HG03558 (cell line): ENCODE measurements at regions not wholly inside any gene's neighbourhood (a gene's known extent, or its start where the extent isn't known, plus 50 kb on each side); places are given as distances from the start of the nearest gene placed in this dataset.
"Not testable (repeated sequence)": the region's sequence is repeated elsewhere in the genome, so short reads cannot be mapped to it uniquely, and the experiment has no call there.

Experiments
- ATAC-seq: cut with Tn5 transposase; IDR thresholded peaks from one replicate; pipeline ENCODE4 v1.9.1; 2021; ENCODE audit warnings: moderate number of reproducible peaks; ENCODE audit not compliant: unreplicated experiment; ENCODE audit errors: extremely low read depth

DNA sequence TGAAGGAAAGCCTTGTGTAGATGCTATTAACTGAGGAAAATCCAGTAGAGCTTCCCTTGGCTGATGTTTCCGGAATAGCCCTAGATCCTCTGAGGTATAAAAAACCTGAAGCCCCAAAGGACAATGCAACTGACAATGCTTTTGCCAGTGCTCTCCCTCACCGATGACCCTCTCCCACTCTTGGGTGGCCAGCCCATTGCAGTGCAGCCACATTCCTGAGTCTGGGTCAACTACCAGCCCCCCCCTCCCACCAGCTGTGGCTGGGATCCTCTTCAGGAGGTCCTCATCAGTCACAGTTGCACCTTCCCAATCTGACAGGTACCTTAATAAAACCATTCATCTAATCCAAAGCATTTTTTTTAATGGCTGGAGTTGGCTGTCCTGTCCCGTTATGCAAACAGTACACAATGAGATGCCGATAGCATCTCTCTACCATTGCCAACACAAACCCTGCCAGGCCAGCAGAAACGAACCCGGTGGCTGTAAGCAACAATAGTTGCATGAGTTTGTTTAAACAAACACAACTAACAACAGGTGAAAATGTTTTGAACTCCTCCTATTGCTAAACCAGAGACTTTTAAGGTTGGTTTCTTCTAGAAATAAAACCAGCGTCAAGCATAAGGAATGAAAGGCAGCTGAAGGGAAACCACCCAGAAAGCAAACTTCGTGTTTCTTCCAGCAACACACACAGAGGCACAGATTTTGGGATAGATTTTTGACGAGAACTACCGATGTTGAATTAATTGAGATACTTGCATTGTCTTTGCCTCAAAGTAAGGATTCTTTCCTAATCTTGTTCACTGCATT is 128.3 kb upstream of the ARHGEF3 start:
- no peak for ATAC-seq

DNA sequence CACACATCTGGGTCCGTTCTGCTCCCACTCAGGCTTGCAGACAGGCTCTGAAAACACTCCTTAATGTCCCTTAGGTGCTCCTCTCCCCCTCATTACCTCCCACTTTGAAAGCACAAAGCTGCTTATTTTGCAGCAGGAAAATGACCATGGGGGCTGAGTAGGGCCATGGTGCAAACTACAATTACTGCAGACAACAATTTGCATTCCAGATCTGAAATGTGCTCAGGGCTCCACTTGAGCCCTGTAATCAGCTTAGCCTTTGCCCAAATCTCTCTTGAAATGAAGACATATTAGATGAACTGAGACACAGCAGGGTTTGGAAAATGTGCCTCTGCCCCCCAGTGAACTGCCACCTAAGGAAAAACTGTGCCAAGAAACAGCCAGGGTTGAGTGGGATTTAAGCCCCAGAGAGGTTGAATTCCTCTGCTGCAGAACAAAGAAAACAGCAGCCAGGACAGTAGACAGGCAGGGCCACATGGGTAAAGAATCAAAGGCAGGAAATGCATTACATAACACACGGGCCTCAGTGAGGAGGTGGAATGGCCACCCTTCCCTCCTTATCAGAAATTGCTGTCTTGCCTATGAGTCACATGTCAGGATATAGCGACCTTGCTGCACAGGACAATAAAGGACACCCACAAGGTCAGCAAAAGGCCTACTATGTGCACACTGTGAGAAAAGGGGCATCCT is 126.8 kb upstream of the ARHGEF3 start:
- ATAC-seq, result no peak

DNA sequence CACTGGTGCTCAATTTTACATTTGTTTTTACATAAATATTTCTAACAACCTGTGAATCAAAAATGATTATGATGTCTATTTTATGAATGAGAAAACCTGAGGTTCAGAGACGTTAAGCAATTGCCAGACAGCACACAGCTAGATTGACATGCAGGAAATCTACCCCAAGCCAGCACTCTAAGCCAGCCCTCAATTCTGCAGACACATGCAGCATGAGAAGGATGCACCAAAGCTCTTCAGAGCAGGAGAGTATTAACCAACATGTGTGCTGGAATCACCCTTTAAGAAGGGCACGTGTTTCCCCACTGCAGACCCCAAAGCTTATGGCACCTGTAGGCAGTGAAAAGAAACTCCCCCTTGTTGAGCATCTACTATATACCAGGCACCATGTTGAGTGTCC is 126.1 kb upstream of the ARHGEF3 start:
- no peak for ATAC-seq

GRCh38 chr3:56926947-56927282 is 125.2 kb upstream of the ARHGEF3 start:
- ATAC-seq, result no peak

- no peak for ATAC-seq
These were observed 124.6 kb upstream of the ARHGEF3 start for GRCh38 chr3:56926243-56926946.

DNA sequence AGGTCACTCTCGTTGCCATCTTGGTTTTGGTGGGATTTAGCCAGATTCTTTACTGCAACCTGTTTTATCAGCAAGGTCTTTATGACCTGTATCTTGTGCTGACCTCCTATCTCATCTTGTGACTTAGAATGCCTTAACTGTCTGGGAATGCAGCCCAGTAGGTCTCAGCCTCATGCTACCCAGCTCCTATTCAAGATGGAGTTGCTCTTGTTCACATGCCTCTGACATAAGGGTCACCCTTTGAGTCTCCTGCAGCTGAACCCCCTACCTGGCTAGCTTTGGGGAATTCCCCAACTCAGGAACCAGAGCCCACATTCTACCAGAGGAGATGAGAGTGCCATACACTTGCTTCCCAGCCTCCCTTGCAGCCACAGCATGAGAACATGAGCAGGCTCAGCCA is 123.0 kb upstream of the ARHGEF3 start:
- ATAC-seq, result not testable (repeated sequence)

- ATAC-seq, result no peak
These were observed 121.9 kb upstream of the ARHGEF3 start for GRCh38 chr3:56923526-56924224.

DNA sequence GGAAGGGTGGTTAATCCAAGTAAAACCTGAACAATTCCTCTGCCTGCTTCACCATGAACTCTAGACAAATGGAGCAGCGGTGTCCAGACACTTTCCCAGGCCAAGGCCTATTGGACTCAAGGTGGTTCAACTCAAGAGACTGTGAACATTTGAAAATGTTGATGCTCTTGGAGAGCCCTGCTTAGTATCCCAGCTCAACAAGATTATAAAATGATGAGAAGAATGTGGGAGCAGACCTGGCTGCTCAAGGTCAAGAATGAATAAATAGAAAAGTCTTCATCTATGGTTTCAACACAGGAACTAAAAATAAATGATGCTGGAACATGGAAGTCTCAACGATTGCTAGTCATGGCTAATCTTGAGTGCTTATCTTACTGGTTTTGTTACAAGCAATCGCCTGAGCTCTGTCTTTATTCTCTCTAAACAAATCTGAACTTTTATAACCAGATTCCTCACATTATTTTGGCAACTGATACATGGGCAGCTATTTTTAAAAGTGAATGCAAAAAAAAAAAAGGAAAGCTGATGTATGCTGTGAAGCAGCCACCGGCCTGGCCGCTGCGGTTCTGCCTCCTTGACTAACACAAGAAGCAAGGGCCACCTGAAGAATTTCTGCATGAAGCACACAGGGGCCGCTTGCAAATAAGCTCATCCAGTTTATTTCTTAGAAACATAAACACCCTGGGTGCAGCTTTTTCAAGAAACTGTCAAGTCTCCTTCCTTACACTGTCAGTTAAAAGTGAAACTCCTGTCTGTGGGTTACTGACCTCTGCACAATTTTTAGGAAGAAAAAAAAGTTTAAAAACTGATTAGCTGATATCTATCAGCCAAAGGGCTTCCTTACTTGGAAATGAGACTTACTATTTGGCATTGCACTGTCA is 120.1 kb upstream of the ARHGEF3 start:
- no peak for ATAC-seq

DNA sequence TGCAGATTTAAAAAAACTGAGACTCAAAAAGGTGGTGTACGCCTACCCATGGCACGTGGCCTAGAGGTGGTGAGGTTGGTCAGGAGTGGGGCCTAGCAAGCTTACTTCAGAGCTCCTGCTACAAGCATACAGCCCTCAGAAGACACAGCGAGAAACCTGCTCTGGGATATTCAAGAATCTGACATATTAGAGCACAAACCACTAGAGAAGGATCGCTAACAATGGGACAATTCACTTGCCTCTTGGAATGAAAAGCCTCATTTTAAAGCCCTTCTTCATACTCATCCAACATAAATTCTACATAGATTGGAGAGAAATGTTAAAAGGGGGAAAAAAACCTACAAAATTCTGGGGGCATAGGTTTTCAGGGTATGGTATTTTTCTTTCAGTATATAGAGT is 118.0 kb upstream of the ARHGEF3 start:
- no peak for ATAC-seq

DNA sequence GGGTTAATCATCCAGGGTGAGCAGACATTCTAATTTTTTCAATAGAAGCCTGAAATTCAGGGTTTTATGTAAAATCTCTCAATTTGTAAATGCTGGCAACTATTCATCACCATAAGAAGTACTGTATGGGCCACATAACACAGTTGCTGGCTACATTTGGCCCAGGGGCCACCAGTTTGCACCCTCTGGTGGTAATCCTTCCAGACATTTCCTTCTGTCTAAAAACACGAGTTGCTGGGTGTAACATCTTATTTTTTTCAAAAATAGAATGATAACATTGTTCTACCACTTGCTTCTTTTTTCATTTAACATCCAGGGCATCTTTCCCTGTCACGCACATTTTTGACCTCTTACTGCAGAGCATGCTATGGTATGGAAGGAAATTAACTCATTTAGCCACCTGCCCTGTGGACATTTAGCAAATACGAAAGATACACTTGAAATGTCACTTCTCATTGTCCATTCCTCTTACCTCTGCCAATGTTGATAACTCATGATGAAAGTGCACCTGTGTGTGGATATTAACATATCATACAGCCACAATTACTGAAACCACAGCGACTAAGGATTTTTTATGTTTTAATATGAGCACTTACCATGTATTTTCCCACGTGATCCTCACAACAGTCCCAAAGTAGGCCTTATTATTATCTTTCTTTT is 117.5 kb upstream of the ARHGEF3 start:
- no peak for ATAC-seq

DNA sequence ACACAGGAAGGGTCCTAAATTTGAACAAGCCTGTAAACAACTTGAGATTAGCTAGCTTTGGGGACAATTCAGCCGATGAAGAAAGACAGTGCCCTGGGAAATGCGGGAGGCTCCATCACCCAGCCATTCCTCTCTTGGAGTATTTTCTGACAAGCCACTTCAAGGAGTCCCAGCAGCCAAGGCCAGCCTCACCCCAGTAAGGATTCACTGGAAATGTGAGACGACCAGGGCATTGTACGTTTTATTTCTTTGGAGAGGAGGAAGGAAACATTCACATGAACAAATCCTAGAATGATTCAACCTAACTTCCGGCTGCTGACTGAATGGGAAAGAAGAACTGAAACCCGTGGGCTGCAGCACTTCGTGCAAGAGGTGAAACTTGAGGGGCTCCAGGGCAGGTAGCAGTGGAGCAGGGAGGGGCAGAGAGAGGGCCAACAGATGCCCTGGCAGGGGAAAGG is 116.4 kb upstream of the ARHGEF3 start:
- peak; percentile 25 for ATAC-seq

DNA sequence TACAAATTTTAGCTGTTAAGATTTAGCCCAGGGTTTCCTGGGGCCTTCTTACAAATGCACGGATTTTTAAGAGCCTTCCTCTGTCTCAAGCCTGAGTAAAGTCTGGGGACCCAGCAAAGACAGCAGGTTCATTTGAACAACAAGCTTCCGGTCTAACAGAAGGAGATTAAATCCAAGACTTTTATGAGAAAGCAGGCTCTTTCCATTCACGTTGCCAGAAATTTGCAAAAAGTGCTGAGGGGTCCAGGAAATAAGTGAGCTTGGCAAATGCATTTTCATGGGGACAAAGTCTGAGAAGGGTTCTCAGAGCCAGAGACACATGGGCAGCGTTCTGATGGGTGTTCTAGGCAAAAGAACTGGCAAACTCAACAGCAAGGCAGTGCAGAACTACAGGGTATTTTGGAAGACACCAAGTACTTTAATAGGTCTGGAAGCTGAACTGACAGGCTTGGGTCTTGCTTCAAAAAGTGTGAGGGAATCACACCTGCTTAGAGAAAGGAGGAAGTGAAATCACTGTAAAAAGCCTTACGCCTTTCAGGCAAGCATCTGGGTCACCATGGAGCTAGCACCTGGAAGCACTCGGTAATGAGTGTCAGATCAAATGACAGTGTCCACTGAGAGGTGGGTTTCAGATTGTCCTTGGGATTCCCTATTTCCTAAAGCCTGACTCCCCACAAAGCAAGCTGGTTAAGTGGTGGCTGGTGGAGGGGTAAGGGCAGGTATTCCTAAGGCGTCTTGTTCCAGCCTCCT is 115.8 kb upstream of the ARHGEF3 start:
- ATAC-seq, result peak; percentile 55

GRCh38 chr3:56916716-56917360 is 115.1 kb upstream of the ARHGEF3 start:
- no peak for ATAC-seq

- ATAC-seq, result no peak
These were observed 114.3 kb upstream of the ARHGEF3 start for GRCh38 chr3:56915966-56916586.

DNA sequence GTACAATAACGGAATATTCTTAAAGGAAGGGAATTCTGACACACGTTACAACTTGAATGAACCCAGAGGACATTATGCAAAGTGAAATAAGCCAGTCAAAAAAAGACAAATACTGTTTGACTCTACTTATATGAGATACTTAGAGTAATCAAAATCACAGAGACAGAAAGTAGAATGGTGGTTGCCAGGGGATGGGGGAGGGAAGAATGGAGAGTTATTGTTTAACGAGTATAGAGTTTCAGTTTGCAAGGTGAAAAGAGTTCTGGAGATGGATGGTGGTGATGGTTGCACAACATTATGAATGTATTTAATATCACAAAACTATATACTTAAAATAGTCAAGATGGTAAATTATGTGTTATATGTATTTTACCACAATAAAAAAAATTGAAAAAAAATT is 112.9 kb upstream of the ARHGEF3 start:
- no peak for ATAC-seq

GRCh38 chr3:56911363-56911762 is 109.6 kb upstream of the ARHGEF3 start:
- ATAC-seq, result no peak

- ATAC-seq, result no peak
These were observed 107.6 kb upstream of the ARHGEF3 start for GRCh38 chr3:56909349-56909748.

- no peak for ATAC-seq
These were observed 106.3 kb upstream of the ARHGEF3 start for GRCh38 chr3:56908004-56908403.
